ENCODE measurements at regions not wholly inside any gene's neighbourhood (a gene's known extent, or its start where the extent isn't known, plus 50 kb on each side); places are given as distances from the start of the nearest gene placed in this dataset.

GRCh38 chr13:79682164-79682563, 201.2 kb downstream of the NDFIP2 start:
- DNase-seq = no peak

DNA sequence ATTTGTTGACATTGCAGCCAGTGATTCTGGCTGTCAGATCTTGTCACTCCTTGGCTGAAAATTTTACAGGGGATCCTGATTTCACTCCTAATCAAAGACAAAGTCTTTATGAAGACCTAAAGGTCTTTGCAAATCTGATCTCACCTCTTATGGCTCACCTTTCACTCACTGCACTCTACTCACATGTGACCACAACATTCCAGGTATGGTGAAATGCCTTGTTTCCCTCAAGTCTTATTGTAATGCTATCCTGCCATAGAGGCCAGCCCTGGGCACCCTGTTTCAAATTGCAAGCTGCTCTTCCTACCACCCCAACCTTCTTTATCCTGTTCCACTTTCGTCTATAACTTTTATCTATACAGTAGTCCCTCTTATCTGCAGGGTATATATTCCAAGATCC, 200.1 kb downstream of the NDFIP2 start:
- DNase-seq = no peak

DNA sequence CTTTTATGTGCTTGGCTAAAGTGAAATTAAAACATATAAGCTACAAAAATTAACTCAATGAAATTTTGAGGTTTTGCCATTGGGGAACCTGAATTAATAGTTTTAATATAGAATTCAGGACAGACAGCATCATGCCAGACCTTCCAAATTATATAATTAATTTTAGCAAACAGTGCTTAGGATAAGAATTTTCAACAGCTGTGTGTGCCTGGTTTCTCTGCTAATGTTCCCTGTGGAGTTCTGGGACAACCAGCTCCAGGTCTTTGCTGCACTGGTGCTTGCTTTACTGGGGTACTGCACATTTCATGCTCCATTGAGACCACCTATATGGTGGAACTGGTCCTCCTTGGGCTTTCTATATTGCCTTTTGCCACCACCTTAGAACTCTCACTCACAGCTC, 199.5 kb downstream of the NDFIP2 start:
- no peak for DNase-seq

DNA sequence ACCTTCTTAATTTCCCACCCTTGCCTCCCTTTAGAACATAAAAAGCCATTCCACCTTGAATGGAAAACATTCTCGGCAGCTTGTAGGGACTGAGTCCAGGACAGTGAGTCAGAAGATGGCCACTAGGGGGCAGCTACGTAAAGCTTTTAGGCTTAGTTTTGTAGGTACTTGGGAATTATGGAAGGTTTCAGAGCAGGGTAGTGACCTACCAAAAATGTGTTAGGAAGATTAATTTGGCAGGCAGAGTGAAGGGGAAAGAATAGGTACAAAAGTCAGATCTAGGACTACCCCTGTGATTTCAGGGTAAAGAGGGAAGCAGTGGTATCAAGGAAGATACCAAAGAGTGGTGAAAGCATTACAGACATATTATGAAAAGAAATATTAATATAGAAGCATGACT, 198.4 kb downstream of the NDFIP2 start:
- peak; percentile 70 to 83 for DNase-seq

- no peak for DNase-seq
Measured at GRCh38 chr13:79678100-79678499, 197.1 kb downstream of the NDFIP2 start.

DNA sequence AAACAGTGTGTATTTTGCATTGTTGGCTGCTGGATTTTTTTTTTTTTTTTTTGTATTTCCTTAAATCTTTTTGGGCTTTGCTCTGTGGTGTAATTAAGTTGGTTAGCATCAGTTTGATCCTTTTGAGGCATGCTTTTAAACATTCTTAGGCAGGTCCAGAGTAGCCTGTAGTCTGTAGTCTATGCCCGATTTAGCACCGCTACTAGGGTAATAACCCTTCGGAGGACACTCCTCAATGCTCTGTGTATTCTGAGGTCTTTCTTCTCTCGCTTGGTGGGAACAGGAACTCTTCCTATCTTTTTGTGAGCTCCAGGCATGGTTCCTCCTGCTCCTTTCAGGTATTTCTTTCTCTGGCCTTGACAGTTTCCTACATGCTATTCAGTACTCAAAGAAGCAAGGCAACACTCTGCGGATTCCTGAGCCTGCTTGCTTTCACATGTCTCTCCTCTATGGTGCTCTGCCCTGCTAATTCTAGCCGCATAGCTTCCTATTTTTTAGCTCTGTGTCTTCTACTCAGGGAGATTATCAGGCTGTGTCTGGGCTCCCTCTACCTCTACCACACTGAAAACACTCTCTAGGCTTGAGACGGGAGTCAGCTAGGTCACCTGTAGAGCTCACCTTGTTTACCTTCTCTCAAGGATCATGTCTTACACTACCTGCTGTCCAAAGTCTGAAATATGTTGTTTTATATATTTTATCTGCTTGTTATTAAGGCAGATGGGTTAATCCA, 195.1 kb downstream of the NDFIP2 start:
- no peak for DNase-seq

GRCh38 chr13:79674765-79675515, 194.0 kb downstream of the NDFIP2 start:
- DNase-seq = no peak

GRCh38 chr13:79673993-79674377, 193.0 kb downstream of the NDFIP2 start:
- DNase-seq = no peak

GRCh38 chr13:79673310-79673992, 192.5 kb downstream of the NDFIP2 start:
- DNase-seq = no peak

DNA sequence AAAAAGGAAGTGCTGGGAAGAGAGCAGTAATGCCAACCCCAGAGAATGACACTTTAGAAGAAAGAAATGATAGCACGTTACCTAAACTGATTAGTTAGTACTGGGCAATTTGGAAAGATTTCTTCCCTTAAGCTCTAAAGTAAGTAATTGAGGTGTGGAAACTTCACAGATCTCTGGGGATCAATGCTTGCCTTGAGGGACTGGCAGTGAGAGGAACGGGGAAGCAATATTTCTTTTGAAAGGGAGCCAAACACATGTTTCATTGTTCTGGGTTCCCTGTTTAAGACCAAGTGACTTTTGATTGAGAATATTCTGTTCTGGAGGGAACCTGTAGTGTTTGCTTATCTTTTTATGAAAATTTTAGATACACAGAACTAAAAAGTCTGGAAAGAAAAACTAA, 190.5 kb downstream of the NDFIP2 start:
- no peak for DNase-seq

DNA sequence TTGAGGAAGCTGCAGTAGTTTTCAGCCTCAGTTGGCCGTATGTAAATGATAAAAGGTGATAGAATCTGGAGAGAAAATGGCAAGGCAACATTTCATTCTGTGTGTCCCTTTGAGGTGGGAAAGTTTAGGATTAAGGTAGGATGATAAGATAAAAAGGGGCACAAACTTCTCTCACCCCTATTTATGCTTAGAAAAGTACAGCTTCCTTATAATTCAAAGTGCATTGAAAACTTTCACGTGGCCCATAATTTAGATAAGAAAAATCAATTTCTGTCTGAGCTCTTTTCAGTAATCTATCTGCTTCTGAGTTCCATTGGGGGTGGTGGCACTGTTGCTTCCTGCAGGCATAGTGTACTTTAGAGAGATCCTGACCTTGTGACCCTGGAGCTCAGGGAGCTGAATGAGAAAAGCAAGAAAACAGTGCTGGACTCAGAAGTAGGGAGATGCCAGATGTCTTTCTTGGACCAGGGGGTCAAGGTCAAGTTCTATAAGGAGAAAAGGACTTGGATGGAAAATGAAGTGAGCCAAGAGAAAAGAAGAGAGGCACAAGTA, 187.3 kb downstream of the NDFIP2 start:
- DNase-seq = no peak

DNA sequence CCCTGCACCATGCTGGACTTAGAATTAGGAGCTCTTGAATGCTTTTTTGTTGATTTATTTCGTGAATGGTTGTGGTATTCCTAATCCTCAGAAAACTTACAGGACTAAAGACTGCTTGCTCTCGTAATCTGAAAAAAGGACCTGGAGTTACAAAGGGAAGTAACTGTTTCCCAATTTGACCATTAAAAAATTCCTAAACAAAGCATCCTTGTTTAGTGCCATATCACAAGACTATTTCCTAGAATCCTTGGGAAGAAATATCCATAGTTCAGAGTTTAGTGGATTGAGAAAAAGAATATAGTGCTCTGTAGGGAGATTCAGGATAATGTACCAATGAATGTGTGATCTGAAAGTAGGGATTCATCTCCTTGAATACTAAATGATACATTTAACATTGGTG, 186.8 kb downstream of the NDFIP2 start:
- DNase-seq = no peak

DNA sequence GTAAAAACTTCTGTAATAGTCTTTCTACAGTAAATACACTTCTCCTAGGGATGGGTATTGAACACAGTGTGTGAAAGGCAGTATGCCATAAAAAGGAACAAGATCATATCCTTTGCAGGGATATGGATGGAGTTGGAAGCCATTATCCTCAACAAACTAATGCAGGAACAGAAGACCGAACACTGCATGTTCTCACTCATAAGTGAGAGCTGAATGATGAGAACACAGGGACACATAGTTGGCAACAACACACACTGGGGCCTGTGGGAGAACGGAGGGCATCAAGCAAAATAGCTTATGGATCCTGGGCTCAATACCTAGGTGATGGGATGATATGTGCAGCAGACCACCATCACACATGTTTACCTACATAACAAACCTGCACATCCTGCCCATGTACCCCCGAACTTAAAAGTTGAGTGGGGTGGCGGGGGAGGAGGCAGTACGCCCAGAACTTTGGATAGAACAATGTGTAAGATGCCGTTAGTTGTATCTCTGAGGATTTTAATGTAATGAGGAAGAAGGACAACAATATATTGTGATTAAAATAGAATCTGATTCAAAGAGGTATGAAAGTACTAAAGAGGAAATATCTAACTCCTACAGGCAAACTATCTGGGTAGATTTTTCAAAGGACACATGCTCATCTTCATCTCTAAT, 183.2 kb downstream of the NDFIP2 start:
- DNase-seq = no peak

- DNase-seq = no peak
Measured at GRCh38 chr13:79663435-79663834, 182.5 kb downstream of the NDFIP2 start.

DNA sequence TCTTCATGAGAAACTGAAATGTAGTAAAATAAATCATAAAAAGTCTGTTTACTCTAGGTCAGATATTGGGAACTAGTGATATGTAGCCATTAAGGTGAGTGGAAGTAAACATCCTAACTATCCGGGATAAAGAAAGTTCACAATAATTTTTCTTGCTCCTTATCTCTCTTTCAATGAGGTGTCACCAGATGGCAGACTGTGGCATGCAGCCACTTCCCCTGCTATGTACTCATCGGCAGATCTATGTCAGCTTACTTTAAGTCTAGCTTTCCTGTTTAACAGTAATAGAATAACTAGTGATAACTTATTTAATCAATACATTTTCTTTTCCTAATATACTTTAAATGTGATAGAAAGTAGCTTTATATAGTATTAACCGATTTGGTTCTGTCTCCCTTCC, 181.9 kb downstream of the NDFIP2 start:
- no peak for DNase-seq

GRCh38 chr13:79660361-79660760, 179.4 kb downstream of the NDFIP2 start:
- DNase-seq = no peak

DNA sequence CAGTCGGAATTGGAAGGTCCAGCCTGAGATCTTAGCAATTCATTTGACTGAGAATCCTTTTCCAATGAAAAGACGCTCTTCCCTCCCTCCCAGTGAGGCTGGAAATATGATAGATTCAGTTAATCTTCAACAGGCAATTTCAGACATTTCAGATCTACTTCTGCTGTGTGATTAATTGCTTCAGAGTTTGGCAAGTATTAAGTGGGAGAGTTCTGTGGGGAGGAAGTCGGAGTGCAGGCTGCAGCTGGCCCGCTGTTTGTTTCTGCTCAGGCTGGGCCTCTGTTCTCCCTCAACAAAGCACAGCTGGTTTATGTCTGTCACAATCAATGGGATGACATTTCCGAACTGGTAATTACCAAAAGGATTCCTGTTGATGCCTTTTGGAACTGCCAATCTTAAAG, 178.2 kb downstream of the NDFIP2 start:
- no peak for DNase-seq

DNA sequence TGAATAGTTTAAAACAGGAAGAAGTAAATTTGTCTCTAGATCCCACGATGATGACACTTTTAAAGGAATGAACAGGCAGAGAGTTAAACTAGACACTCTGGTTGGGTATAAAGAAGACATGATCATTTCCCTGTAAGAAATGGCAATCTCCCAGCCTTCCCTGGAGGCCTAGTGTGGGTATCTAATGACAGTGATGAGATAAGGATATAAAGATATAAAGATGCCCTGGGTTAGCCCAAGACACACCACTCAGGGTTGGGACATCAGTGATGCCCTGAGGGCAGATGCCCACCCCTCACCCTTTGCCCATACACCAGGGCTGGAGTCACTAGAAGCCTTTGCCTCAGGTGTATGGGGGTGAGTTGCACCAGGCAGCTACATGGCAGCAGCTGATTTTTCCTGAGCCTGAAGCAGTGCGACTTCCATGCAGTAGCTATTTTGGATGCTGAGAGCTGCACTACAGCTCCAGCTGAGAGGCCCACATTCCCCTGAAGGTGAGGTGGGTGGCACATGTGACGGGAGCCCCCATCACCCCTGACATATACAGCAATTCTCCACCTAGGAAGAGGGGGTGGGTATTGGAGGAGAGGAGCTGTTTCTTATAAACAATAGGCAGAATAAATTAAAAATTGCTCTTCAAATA, 177.5 kb downstream of the NDFIP2 start:
- no peak for DNase-seq

GRCh38 chr13:79655509-79655908, 174.6 kb downstream of the NDFIP2 start:
- DNase-seq = no peak

GRCh38 chr13:79654520-79654919, 173.6 kb downstream of the NDFIP2 start:
- DNase-seq = no peak

GRCh38 chr13:79650688-79651087, 169.7 kb downstream of the NDFIP2 start:
- no peak for DNase-seq

DNA sequence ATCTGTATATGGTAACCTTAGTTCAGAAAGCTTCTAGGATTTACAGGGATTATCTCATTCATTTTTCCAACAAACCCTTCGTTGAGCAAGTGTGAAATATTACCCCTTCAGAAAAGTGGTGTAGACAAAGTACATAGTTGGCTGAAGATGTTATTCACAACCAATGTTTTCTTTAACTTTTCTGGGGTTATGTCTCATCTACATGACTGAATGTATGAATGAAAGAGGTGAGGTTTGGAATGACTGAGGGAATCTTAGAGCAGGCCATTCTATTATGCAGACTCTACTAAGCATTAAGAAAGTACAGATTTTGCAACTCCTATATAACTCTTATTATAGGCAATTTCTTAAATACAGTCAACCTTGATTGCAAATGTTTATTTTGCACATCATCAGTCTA, 167.2 kb downstream of the NDFIP2 start:
- DNase-seq = no peak
